Muscle layer of duodenum (tissue), 2 donors: ENCODE measurements at regions not wholly inside any gene's neighbourhood (a gene's known extent, or its start where the extent isn't known, plus 50 kb on each side); places are given as distances from the start of the nearest gene placed in this dataset.
"Not testable (repeated sequence)": the region's sequence is repeated elsewhere in the genome, so short reads cannot be mapped to it uniquely, and the experiment has no call there.

Source experiments
- H3K27ac ChIP-seq: one replicate; pipeline ENCODE4 v1.7.0; 2013; ENCODE audit warnings: mild to moderate bottlenecking, low read length
- H3K27me3 ChIP-seq: one replicate; pipeline ENCODE4 v1.7.0; 2013; ENCODE audit warnings: low read depth, mild to moderate bottlenecking, control low read depth, low read length
- H3K36me3 ChIP-seq, 2 donors: one replicate each; pipeline ENCODE4 v1.7.0; 2013; ENCODE audit warnings: low read length in 2 of 2, control low read depth in 1 of 2, mild to moderate bottlenecking in 1 of 2; ENCODE audit not compliant: insufficient read depth in 2 of 2, control insufficient read depth in 1 of 2
- H3K4me1 ChIP-seq, 2 donors: one replicate each; pipeline ENCODE4 v1.7.0; 2013; ENCODE audit warnings: low read length in 2 of 2, mild to moderate bottlenecking in 2 of 2, control low read depth in 1 of 2, moderate library complexity in 1 of 2; ENCODE audit not compliant: insufficient read depth in 2 of 2, control insufficient read depth in 1 of 2
- H3K4me3 ChIP-seq, 2 donors: one replicate each; pipeline ENCODE4 v1.7.0; 2013; ENCODE audit warnings: low read length in 2 of 2, low read depth in 1 of 2, mild to moderate bottlenecking in 1 of 2
- H3K9me3 ChIP-seq, 2 donors: one replicate each; pipeline ENCODE4 v1.7.0; 2013; ENCODE audit warnings: low read length in 2 of 2, control low read depth in 1 of 2, mild to moderate bottlenecking in 1 of 2; ENCODE audit not compliant: control insufficient read depth in 1 of 2
- donor health status: healthy.

GRCh38 chr15:63447017-63447676 lies 57.2 kb upstream of the USP3 start:
- Histone ChIP-seq H3K27ac (no peak overlapping the region), H3K4me3 (no peak overlapping the region), H3K4me1 (peaks cover 0 to 7% of the 10 kb centered on the region in 2 donors), H3K36me3 (no peaks in the 10 kb centered on the region), H3K27me3 (no peaks in the 10 kb centered on the region), H3K9me3 (no peaks in the 10 kb centered on the region)

DNA sequence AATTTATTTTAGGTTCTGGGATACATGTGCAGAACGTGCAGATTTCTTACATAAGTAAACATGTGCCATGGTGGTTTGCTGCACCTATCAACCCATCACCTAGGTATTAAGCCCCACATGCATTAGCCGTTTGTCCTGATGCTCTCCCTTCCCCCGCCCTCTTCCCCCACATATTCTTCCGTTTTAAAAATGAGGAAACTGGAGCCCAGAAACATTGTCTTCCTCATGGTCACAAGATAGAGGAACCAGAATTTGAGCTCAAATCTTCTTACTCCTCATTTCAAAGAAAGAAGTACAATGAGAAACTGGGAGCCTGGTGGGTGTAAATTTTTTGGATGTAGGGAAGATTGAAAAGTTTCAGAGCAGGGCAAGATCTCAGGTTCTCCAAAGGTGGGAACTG lies 56.1 kb upstream of the USP3 start:
- Histone ChIP-seq H3K27me3 (no peaks in the 10 kb centered on the region), H3K4me1 (peaks cover 0 to 7% of the 10 kb centered on the region in 2 donors), H3K27ac (no peak overlapping the region)

GRCh38 chr15:63448872-63449555 lies 55.4 kb upstream of the USP3 start:
- H3K4me3 ChIP-seq, H3K36me3 ChIP-seq, H3K27ac ChIP-seq, H3K4me1 ChIP-seq, H3K9me3 ChIP-seq, H3K27me3 ChIP-seq: not testable (repeated sequence)

More for the DNA sequence above, 56.1 kb upstream of the USP3 start:
- Histone ChIP-seq H3K9me3 (no peaks in the 10 kb centered on the region), H3K36me3 (no peaks in the 10 kb centered on the region), H3K4me3 (no peak overlapping the region)

- no peaks in the 10 kb centered on the region for H3K9me3 ChIP-seq
- H3K27ac ChIP-seq, result no peak overlapping the region
- H3K27me3 ChIP-seq, result no peaks in the 10 kb centered on the region
- H3K4me1 ChIP-seq, result peaks cover 0 to 7% of the 10 kb centered on the region in 2 donors
- H3K4me3 ChIP-seq, result no peak overlapping the region
- H3K36me3 ChIP-seq, result no peaks in the 10 kb centered on the region
Observed at GRCh38 chr15:63449731-63450130, 54.7 kb upstream of the USP3 start.

GRCh38 chr15:63450884-63451225 lies 53.5 kb upstream of the USP3 start:
- Histone ChIP-seq H3K27ac (no peak overlapping the region), H3K27me3 (no peaks in the 10 kb centered on the region), H3K4me3 (no peak overlapping the region), H3K36me3 (no peaks in the 10 kb centered on the region), H3K4me1 (peaks cover 0 to 7% of the 10 kb centered on the region in 2 donors), H3K9me3 (no peaks in the 10 kb centered on the region)

DNA sequence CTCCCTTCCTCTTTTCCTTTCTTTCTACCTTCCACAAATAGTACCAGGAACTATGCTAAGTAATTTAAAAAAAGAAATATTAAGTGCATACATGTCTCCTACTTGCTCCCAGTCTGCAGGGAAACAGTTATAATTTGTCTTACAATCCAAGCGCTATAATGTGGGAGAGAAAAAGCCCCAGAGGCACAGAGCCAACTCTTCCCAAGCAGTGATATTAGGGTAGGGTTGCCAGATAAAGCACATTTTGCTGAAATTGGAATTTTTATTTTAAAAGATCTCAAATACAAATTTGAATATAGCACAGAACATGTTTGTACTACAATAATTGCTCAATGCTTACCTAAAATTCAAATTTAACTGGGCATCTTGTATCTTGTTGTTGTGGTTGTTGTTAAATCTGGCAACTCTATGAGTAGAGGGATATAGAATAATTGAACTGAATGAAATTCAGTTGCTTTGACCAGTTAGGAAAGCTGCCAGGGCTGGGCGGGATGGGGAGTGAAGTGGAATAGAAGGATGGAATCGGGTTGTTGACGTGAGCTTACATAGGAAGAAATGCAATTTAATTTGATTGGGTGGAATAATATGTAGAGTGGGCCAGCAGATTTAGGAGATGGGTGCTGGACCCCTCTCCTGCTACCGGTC lies 52.6 kb upstream of the USP3 start:
- Histone ChIP-seq H3K4me3 (no peak overlapping the region), H3K27ac (no peak overlapping the region), H3K27me3 (no peaks in the 10 kb centered on the region), H3K36me3 (no peaks in the 10 kb centered on the region), H3K9me3 (no peaks in the 10 kb centered on the region), H3K4me1 (peaks cover 0 to 7% of the 10 kb centered on the region in 2 donors)

DNA sequence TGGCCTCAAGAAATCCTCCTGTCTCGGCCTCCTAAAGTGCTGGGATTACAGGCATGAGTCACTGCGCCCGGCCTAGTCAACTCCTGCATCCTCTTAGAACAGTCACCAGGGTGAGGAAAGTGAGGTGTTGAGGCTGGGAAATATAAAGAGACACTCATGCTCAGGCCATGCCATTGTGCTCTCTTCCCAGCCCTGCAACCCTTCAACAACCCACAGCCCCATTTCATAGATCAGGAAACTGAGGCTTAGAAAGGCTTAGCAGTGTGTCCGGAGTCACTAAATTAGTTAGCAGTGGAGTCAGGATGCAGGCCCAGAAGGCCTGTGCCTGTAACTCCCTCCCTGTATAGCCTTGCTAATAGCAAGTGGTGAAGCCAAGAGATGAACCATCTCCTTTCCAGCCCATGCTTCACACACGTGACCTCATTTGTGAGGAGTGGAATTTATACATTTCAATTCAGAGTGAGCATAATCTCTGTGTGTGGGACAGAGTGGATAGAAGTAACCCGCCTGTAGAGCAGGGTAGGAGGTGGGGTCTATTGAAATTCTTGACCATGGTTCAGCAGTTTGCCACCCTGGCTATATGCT lies 51.7 kb upstream of the USP3 start:
- Histone ChIP-seq H3K36me3 (no peaks in the 10 kb centered on the region), H3K9me3 (no peaks in the 10 kb centered on the region), H3K4me1 (peaks cover 0 to 7% of the 10 kb centered on the region in 2 donors), H3K27ac (no peak overlapping the region), H3K4me3 (no peak overlapping the region), H3K27me3 (no peaks in the 10 kb centered on the region)

DNA sequence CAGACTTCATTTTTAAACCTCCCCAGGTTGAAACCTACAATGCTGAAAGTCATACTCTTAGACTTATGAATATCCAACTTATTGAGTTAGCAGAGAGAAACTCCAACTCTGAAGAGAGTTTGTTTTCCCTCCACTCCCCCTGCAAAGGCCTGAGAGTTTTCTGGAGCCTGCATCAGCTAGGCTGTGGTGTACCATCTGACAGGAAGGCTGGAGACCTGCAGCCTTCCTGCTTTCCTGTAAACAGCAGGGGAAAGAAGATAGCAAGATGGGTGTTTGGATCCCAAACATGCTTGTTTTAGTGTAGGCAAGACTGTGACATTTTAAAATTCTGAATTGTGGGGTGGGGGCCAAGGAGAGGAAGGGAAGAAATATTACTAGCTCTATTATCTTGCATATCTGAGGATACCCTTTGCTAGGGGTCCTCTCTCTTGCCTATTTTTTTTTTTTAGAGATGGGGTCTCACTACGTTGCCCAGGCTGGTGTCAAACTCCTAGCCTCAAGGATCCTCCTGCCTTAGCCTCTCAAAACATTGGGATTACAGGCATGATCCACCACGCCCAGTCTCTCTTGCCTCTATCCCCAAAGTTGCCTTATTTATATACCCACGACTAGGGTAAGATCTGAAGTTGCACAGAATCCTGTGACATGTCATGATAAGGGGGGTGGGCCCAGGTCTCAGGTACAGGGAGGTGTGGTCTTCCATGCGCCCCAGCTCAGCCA lies 51.0 kb upstream of the USP3 start:
- no peaks in the 10 kb centered on the region for H3K36me3 ChIP-seq
- H3K27me3 ChIP-seq, result no peaks in the 10 kb centered on the region
- H3K27ac ChIP-seq, result no peak overlapping the region
- no peaks in the 10 kb centered on the region for H3K9me3 ChIP-seq
- H3K4me1 ChIP-seq, result peaks cover 0 to 7% of the 10 kb centered on the region in 2 donors
- H3K4me3 ChIP-seq, result no peak overlapping the region

- Histone ChIP-seq H3K27ac (no peak overlapping the region), H3K4me1 (peaks cover 0 to 5% of the 10 kb centered on the region in 2 donors), H3K9me3 (no peaks in the 10 kb centered on the region), H3K4me3 (no peak overlapping the region), H3K27me3 (no peaks in the 10 kb centered on the region), H3K36me3 (no peaks in the 10 kb centered on the region)
Observed at GRCh38 chr15:63454503-63455211, 49.7 kb upstream of the USP3 start.
